ENCODE measurements at regions not wholly inside any gene's neighbourhood (a gene's known extent, or its start where the extent isn't known, plus 50 kb on each side); places are given as distances from the start of the nearest gene placed in this dataset.

GRCh38 chr12:65546528-65546927 is 268.0 kb downstream of the MSRB3 start:
- Mint-ChIP-seq H3K36me3 (ENCODE audit: low read depth) (no peaks in the 10 kb centered on the region), H3K9me3 (ENCODE audit: low read depth) (peaks cover 9% of the 10 kb centered on the region), H3K4me1 (ENCODE audit: low read depth) (no peaks in the 10 kb centered on the region), H3K27ac (ENCODE audit: unreplicated experiment) (no peak overlapping the region), H3K4me3 (ENCODE audit: unreplicated experiment) (no peak overlapping the region), H3K27me3 (ENCODE audit: low read depth) (no peaks in the 10 kb centered on the region)
- no peak for DNase-seq (ENCODE audit: low spot score)
- no peak for TF ChIP-seq CTCF (IDR thresholded peaks at IDR 0.05)

GRCh38 chr12:65556676-65557437 is 267.4 kb upstream of the HMGA2 start:
- TF ChIP-seq CTCF (IDR thresholded peaks at IDR 0.05) = peak; percentile 97
- peak; percentile 91 for DNase-seq (ENCODE audit: low spot score)
- Mint-ChIP-seq H3K4me1 (ENCODE audit: low read depth) (peaks cover 30% of the 10 kb centered on the region), H3K4me3 (ENCODE audit: unreplicated experiment) (no peak overlapping the region), H3K9me3 (ENCODE audit: low read depth) (no peaks in the 10 kb centered on the region), H3K27me3 (ENCODE audit: low read depth) (no peaks in the 10 kb centered on the region), H3K36me3 (ENCODE audit: low read depth) (no peaks in the 10 kb centered on the region), H3K27ac (ENCODE audit: unreplicated experiment) (peak overlapping the region; percentile 51)

GRCh38 chr12:65557438-65558181 is 266.7 kb upstream of the HMGA2 start:
- no peak for TF ChIP-seq CTCF (IDR thresholded peaks at IDR 0.05)
- Mint-ChIP-seq H3K27me3 (ENCODE audit: low read depth) (no peaks in the 10 kb centered on the region), H3K9me3 (ENCODE audit: low read depth) (no peaks in the 10 kb centered on the region), H3K4me1 (ENCODE audit: low read depth) (peaks cover 37% of the 10 kb centered on the region), H3K36me3 (ENCODE audit: low read depth) (no peaks in the 10 kb centered on the region), H3K27ac (ENCODE audit: unreplicated experiment) (no peak overlapping the region), H3K4me3 (ENCODE audit: unreplicated experiment) (no peak overlapping the region)
- no peak for DNase-seq (ENCODE audit: low spot score)

- no peak for DNase-seq (ENCODE audit: low spot score)
- Mint-ChIP-seq H3K27me3 (ENCODE audit: low read depth) (no peaks in the 10 kb centered on the region), H3K27ac (ENCODE audit: unreplicated experiment) (no peak overlapping the region)
Observed at GRCh38 chr12:65560286-65560685, 264.0 kb upstream of the HMGA2 start.

More at GRCh38 chr12:65560286-65560685, 264.0 kb upstream of the HMGA2 start:
- Mint-ChIP-seq H3K9me3 (ENCODE audit: low read depth) (no peaks in the 10 kb centered on the region), H3K4me1 (ENCODE audit: low read depth) (peaks cover 40% of the 10 kb centered on the region), H3K4me3 (ENCODE audit: unreplicated experiment) (no peak overlapping the region), H3K36me3 (ENCODE audit: low read depth) (no peaks in the 10 kb centered on the region)
- TF ChIP-seq CTCF (IDR thresholded peaks at IDR 0.05) = no peak

Measured in chondrocyte (in vitro differentiated cells).